ENCODE measurements at regions not wholly inside any gene's neighbourhood (a gene's known extent, or its start where the extent isn't known, plus 50 kb on each side); places are given as distances from the start of the nearest gene placed in this dataset.

- Histone ChIP-seq H3K27me3 (ENCODE audit: insufficient read depth) (no peaks in the 10 kb centered on the region), H3F3A (replicated peaks; ENCODE audit: low read depth) (no peaks in the 10 kb centered on the region), H3K36me3 (ENCODE audit: insufficient read depth) (no peaks in the 10 kb centered on the region), H3K4me3 (no peak overlapping the region), H3K4me1 (ENCODE audit: insufficient read depth) (no peaks in the 10 kb centered on the region), H3K4me2 (no peak overlapping the region), H3K79me2 (replicated peaks; ENCODE audit: insufficient read depth) (no peaks in the 10 kb centered on the region), H3K9me2 (ENCODE audit: insufficient read depth) (no peaks in the 10 kb centered on the region), H2AFZ (no peak overlapping the region), H4K20me1 (replicated peaks; ENCODE audit: insufficient read depth) (no peaks in the 10 kb centered on the region), H3K27ac (ENCODE audit: low read depth) (no peak overlapping the region)
- Mint-ChIP-seq H3K4me1 (peaks cover 4% of the 10 kb centered on the region; the same call in 2 of the 3 replicates), H3K36me3 (ENCODE audit: low read depth) (no peaks in the 10 kb centered on the region), H3K4me3 (no peak overlapping the region), H3K27ac (no peak overlapping the region), H3K9me3 (no peaks in the 10 kb centered on the region), H3K27me3 (ENCODE audit: insufficient read depth, low read depth, poor library complexity) (no peaks in the 10 kb centered on the region)
- TF ChIP-seq EZH2phosphoT487 (IDR thresholded peaks at IDR 0.05; ENCODE audit: unreplicated experiment) (no peak), POLR2AphosphoS5 (IDR thresholded peaks at IDR 0.05; ENCODE audit: low read depth) (no peak), ZNF331 (CRISPR knock-in tag; IDR thresholded peaks at IDR 0.05; ENCODE audit: low read depth) (no peak), ETS1 (IDR thresholded peaks at IDR 0.05) (no peak), NANOG (IDR thresholded peaks at IDR 0.05; ENCODE audit: borderline replicate concordance) (no peak), EZH2 (IDR thresholded peaks at IDR 0.05; ENCODE audit: low read depth, unreplicated experiment) (no peak), CREB1 (CRISPR knock-in tag; IDR thresholded peaks at IDR 0.05; ENCODE audit: low read depth) (no peak), JUNB (IDR thresholded peaks at IDR 0.05; ENCODE audit: unreplicated experiment) (no peak), STAT1 (IDR thresholded peaks at IDR 0.05; ENCODE audit: unreplicated experiment) (no peak), ZNF114 (CRISPR knock-in tag; IDR thresholded peaks at IDR 0.05) (no peak)
- TF ChIP-seq, protein P1, sequence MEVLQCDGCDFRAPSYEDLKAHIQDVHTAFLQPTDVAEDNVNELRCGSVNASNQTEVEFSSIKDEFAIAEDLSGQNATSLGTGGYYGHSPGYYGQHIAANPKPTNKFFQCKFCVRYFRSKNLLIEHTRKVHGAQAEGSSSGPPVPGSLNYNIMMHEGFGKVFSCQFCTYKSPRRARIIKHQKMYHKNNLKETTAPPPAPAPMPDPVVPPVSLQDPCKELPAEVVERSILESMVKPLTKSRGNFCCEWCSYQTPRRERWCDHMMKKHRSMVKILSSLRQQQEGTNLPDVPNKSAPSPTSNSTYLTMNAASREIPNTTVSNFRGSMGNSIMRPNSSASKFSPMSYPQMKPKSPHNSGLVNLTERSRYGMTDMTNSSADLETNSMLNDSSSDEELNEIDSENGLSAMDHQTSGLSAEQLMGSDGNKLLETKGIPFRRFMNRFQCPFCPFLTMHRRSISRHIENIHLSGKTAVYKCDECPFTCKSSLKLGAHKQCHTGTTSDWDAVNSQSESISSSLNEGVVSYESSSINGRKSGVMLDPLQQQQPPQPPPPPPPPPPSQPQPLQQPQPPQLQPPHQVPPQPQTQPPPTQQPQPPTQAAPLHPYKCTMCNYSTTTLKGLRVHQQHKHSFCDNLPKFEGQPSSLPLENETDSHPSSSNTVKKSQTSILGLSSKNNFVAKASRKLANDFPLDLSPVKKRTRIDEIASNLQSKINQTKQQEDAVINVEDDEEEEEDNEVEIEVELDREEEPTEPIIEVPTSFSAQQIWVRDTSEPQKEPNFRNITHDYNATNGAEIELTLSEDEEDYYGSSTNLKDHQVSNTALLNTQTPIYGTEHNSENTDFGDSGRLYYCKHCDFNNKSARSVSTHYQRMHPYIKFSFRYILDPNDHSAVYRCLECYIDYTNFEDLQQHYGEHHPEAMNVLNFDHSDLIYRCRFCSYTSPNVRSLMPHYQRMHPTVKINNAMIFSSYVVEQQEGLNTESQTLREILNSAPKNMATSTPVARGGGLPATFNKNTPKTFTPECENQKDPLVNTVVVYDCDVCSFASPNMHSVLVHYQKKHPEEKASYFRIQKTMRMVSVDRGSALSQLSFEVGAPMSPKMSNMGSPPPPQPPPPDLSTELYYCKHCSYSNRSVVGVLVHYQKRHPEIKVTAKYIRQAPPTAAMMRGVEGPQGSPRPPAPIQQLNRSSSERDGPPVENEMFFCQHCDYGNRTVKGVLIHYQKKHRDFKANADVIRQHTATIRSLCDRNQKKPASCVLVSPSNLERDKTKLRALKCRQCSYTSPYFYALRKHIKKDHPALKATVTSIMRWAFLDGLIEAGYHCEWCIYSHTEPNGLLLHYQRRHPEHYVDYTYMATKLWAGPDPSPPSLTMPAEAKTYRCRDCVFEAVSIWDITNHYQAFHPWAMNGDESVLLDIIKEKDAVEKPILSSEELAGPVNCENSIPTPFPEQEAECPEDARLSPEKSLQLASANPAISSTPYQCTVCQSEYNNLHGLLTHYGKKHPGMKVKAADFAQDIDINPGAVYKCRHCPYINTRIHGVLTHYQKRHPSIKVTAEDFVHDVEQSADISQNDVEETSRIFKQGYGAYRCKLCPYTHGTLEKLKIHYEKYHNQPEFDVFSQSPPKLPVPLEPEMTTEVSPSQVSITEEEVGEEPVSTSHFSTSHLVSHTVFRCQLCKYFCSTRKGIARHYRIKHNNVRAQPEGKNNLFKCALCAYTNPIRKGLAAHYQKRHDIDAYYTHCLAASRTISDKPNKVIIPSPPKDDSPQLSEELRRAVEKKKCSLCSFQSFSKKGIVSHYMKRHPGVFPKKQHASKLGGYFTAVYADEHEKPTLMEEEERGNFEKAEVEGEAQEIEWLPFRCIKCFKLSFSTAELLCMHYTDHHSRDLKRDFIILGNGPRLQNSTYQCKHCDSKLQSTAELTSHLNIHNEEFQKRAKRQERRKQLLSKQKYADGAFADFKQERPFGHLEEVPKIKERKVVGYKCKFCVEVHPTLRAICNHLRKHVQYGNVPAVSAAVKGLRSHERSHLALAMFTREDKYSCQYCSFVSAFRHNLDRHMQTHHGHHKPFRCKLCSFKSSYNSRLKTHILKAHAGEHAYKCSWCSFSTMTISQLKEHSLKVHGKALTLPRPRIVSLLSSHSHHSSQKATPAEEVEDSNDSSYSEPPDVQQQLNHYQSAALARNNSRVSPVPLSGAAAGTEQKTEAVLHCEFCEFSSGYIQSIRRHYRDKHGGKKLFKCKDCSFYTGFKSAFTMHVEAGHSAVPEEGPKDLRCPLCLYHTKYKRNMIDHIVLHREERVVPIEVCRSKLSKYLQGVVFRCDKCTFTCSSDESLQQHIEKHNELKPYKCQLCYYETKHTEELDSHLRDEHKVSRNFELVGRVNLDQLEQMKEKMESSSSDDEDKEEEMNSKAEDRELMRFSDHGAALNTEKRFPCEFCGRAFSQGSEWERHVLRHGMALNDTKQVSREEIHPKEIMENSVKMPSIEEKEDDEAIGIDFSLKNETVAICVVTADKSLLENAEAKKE (CRISPR knock-in tag; IDR thresholded peaks at IDR 0.05): no peak
- TF ChIP-seq, protein P2, sequence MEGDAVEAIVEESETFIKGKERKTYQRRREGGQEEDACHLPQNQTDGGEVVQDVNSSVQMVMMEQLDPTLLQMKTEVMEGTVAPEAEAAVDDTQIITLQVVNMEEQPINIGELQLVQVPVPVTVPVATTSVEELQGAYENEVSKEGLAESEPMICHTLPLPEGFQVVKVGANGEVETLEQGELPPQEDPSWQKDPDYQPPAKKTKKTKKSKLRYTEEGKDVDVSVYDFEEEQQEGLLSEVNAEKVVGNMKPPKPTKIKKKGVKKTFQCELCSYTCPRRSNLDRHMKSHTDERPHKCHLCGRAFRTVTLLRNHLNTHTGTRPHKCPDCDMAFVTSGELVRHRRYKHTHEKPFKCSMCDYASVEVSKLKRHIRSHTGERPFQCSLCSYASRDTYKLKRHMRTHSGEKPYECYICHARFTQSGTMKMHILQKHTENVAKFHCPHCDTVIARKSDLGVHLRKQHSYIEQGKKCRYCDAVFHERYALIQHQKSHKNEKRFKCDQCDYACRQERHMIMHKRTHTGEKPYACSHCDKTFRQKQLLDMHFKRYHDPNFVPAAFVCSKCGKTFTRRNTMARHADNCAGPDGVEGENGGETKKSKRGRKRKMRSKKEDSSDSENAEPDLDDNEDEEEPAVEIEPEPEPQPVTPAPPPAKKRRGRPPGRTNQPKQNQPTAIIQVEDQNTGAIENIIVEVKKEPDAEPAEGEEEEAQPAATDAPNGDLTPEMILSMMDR (conservative IDR thresholded peaks at IDR 0.05; ENCODE audit: low read depth in 2 of 2): no peak
- ATAC-seq: no peak
- no peak for DNase-seq (ENCODE audit: low spot score)
Measured at GRCh38 chr4:175306436-175306835, 388.3 kb downstream of the ADAM29 start.

Measured in GM23338 (cell line).